ENCODE measurements at regions not wholly inside any gene's neighbourhood (a gene's known extent, or its start where the extent isn't known, plus 50 kb on each side); places are given as distances from the start of the nearest gene placed in this dataset.
"Not testable (repeated sequence)": the region's sequence is repeated elsewhere in the genome, so short reads cannot be mapped to it uniquely, and the experiment has no call there.

- DNase-seq: no peak
Measured at GRCh38 chr7:130850956-130851355, 116.9 kb upstream of the KLF14 start.

GRCh38 chr7:130852867-130853266 is 118.9 kb upstream of the KLF14 start:
- DNase-seq: no peak

GRCh38 chr7:130853503-130854279 is 119.7 kb upstream of the KLF14 start:
- no peak for DNase-seq

GRCh38 chr7:130854481-130854880 is 120.5 kb upstream of the KLF14 start:
- DNase-seq: no peak

GRCh38 chr7:130856866-130857265 is 122.9 kb upstream of the KLF14 start:
- no peak for DNase-seq

GRCh38 chr7:130860832-130861231 is 126.8 kb upstream of the KLF14 start:
- not testable (repeated sequence) for DNase-seq

GRCh38 chr7:130865408-130866236 is 131.6 kb upstream of the KLF14 start:
- DNase-seq: no peak

GRCh38 chr7:130867039-130867438 is 133.0 kb upstream of the KLF14 start:
- DNase-seq: no peak

GRCh38 chr7:130867581-130868136 is 133.7 kb upstream of the KLF14 start:
- no peak for DNase-seq

GRCh38 chr7:130868139-130868538 is 134.1 kb upstream of the KLF14 start:
- DNase-seq: no peak

GRCh38 chr7:130869918-130870317 is 135.9 kb upstream of the KLF14 start:
- DNase-seq: no peak

- DNase-seq: no peak
Measured at GRCh38 chr7:130872341-130872740, 138.3 kb upstream of the KLF14 start.

GRCh38 chr7:130872756-130873448 is 138.9 kb upstream of the KLF14 start:
- DNase-seq: no peak

- no peak for DNase-seq
Measured at GRCh38 chr7:130874071-130874915, 140.3 kb upstream of the KLF14 start.

- peak; percentile 16 for DNase-seq
Measured at GRCh38 chr7:130875265-130875741, 141.3 kb upstream of the KLF14 start.

GRCh38 chr7:130875901-130876300 is 141.9 kb upstream of the KLF14 start:
- DNase-seq: no peak

- no peak for DNase-seq
Measured at GRCh38 chr7:130877236-130877990, 143.4 kb upstream of the KLF14 start.

- no peak for DNase-seq
Measured at GRCh38 chr7:130877991-130878305, 143.9 kb upstream of the KLF14 start.

- DNase-seq: no peak
Measured at GRCh38 chr7:130878785-130879184, 144.8 kb upstream of the KLF14 start.

GRCh38 chr7:130879191-130879590 is 145.2 kb upstream of the KLF14 start:
- peak; percentile 50 for DNase-seq

- no peak for DNase-seq
Measured at GRCh38 chr7:130880668-130881067, 146.7 kb upstream of the KLF14 start.
